Activated T-helper 1 cell treated with anti-CD3 and anti-CD28 coated beads, Interleukin-12 subunit alpha, Interleukin-12 subunit beta, Interleukin-2, Interleukin-4 antibody, amounts not matched to agents 30 ng/mL and 10 ng/mL and 1 ng/mL, durations not matched to agents 14 hours and 24 hours and 36 hours (primary cell): ENCODE measurements at regions not wholly inside any gene's neighbourhood (a gene's known extent, or its start where the extent isn't known, plus 50 kb on each side); places are given as distances from the start of the nearest gene placed in this dataset.

ENCODE experiments used
- DNase-seq: peaks from one replicate; pipeline ENCODE4 v3.0.0; 2021; ENCODE audit warnings: low spot score
- H3K27ac Mint-ChIP-seq: one replicate; pipeline ENCODE4 v1.8.0; 2021; ENCODE audit warnings: mild to moderate bottlenecking, mixed read lengths
- H3K27me3 Mint-ChIP-seq: one replicate; pipeline ENCODE4 v1.8.0; 2022; ENCODE audit warnings: mild to moderate bottlenecking, moderate library complexity, mixed read lengths; ENCODE audit not compliant: insufficient read depth
- H3K36me3 Mint-ChIP-seq: one replicate; pipeline ENCODE4 v1.8.0; 2021; ENCODE audit warnings: low read depth, mixed read lengths
- H3K4me1 Mint-ChIP-seq: one replicate; pipeline ENCODE4 v1.8.0; 2021; ENCODE audit warnings: low read depth, mixed read lengths
- H3K4me3 Mint-ChIP-seq: one replicate; pipeline ENCODE4 v1.8.0; 2021; ENCODE audit warnings: mild to moderate bottlenecking, moderate library complexity, mixed read lengths
- H3K9me3 Mint-ChIP-seq: one replicate; pipeline ENCODE4 v1.8.0; 2021; ENCODE audit warnings: mixed read lengths
- intact Hi-C: fragments of 100-400 bp; cut with micrococcal nuclease; formaldehyde crosslinking; loops from one replicate; pipeline ENCODE4 v1.15.1; 2024

- Mint-ChIP-seq H3K9me3 (peaks cover 10% of the 10 kb centered on the region), H3K27me3 (no peaks in the 10 kb centered on the region), H3K4me3 (no peak overlapping the region), H3K4me1 (no peaks in the 10 kb centered on the region), H3K36me3 (no peaks in the 10 kb centered on the region), H3K27ac (no peak overlapping the region)
- DNase-seq: no peak
- intact Hi-C loops: no loop called here
Measured at GRCh38 chr3:21357241-21357640, 393.8 kb downstream of the ZNF385D start.

- H3K36me3 Mint-ChIP-seq: no peaks in the 10 kb centered on the region
- intact Hi-C loops: no loop called here
- peaks cover 13% of the 10 kb centered on the region for H3K9me3 Mint-ChIP-seq
- no peaks in the 10 kb centered on the region for H3K27me3 Mint-ChIP-seq
- no peaks in the 10 kb centered on the region for H3K4me1 Mint-ChIP-seq
- DNase-seq: no peak
- no peak overlapping the region for H3K27ac Mint-ChIP-seq
- H3K4me3 Mint-ChIP-seq: no peak overlapping the region
Measured at GRCh38 chr3:21356402-21356801, 394.6 kb downstream of the ZNF385D start.

GRCh38 chr3:21345382-21345976, 405.5 kb downstream of the ZNF385D start:
- no peak overlapping the region for H3K4me3 Mint-ChIP-seq
- H3K4me1 Mint-ChIP-seq: no peaks in the 10 kb centered on the region
- H3K27ac Mint-ChIP-seq: no peak overlapping the region
- no peaks in the 10 kb centered on the region for H3K27me3 Mint-ChIP-seq
- H3K36me3 Mint-ChIP-seq: no peaks in the 10 kb centered on the region
- intact Hi-C loops: no loop called here
- no peak for DNase-seq
- H3K9me3 Mint-ChIP-seq: peaks cover 12% of the 10 kb centered on the region

GRCh38 chr3:21331857-21332256, 419.2 kb downstream of the ZNF385D start:
- Mint-ChIP-seq H3K9me3 (no peaks in the 10 kb centered on the region), H3K36me3 (no peaks in the 10 kb centered on the region), H3K4me3 (no peak overlapping the region), H3K27me3 (no peaks in the 10 kb centered on the region), H3K27ac (no peak overlapping the region), H3K4me1 (no peaks in the 10 kb centered on the region)
- DNase-seq: no peak
- intact Hi-C loops: no loop called here

- no peaks in the 10 kb centered on the region for H3K4me1 Mint-ChIP-seq
- H3K27me3 Mint-ChIP-seq: no peaks in the 10 kb centered on the region
- H3K9me3 Mint-ChIP-seq: no peaks in the 10 kb centered on the region
- no peak for DNase-seq
- H3K4me3 Mint-ChIP-seq: no peak overlapping the region
- H3K36me3 Mint-ChIP-seq: no peaks in the 10 kb centered on the region
- H3K27ac Mint-ChIP-seq: no peak overlapping the region
- intact Hi-C loops: no loop called here
Measured at GRCh38 chr3:21331321-21331720, 419.7 kb downstream of the ZNF385D start.

GRCh38 chr3:21330293-21330692, 420.7 kb downstream of the ZNF385D start:
- no peaks in the 10 kb centered on the region for H3K9me3 Mint-ChIP-seq
- intact Hi-C loops: no loop called here
- no peaks in the 10 kb centered on the region for H3K27me3 Mint-ChIP-seq
- H3K4me3 Mint-ChIP-seq: no peak overlapping the region
- H3K27ac Mint-ChIP-seq: no peak overlapping the region
- DNase-seq: no peak
- no peaks in the 10 kb centered on the region for H3K36me3 Mint-ChIP-seq
- H3K4me1 Mint-ChIP-seq: no peaks in the 10 kb centered on the region

- intact Hi-C loops: no loop called here
- DNase-seq: no peak
- no peak overlapping the region for H3K27ac Mint-ChIP-seq
- no peaks in the 10 kb centered on the region for H3K9me3 Mint-ChIP-seq
- no peak overlapping the region for H3K4me3 Mint-ChIP-seq
- H3K27me3 Mint-ChIP-seq: no peaks in the 10 kb centered on the region
- H3K36me3 Mint-ChIP-seq: no peaks in the 10 kb centered on the region
- no peaks in the 10 kb centered on the region for H3K4me1 Mint-ChIP-seq
Measured at GRCh38 chr3:21328711-21329390, 422.2 kb downstream of the ZNF385D start.

- H3K4me3 Mint-ChIP-seq: no peak overlapping the region
- no peaks in the 10 kb centered on the region for H3K4me1 Mint-ChIP-seq
- no peaks in the 10 kb centered on the region for H3K9me3 Mint-ChIP-seq
- DNase-seq: no peak
- H3K36me3 Mint-ChIP-seq: no peaks in the 10 kb centered on the region
- no peak overlapping the region for H3K27ac Mint-ChIP-seq
- intact Hi-C loops: no loop called here
- H3K27me3 Mint-ChIP-seq: no peaks in the 10 kb centered on the region
Measured at GRCh38 chr3:21326704-21327475, 424.1 kb downstream of the ZNF385D start.

- H3K4me1 Mint-ChIP-seq: no peaks in the 10 kb centered on the region
- no peak overlapping the region for H3K4me3 Mint-ChIP-seq
- no peak overlapping the region for H3K27ac Mint-ChIP-seq
- no peak for DNase-seq
- H3K27me3 Mint-ChIP-seq: no peaks in the 10 kb centered on the region
- intact Hi-C loops: no loop called here
- H3K9me3 Mint-ChIP-seq: no peaks in the 10 kb centered on the region
- no peaks in the 10 kb centered on the region for H3K36me3 Mint-ChIP-seq
Measured at GRCh38 chr3:21314688-21315087, 436.3 kb downstream of the ZNF385D start.

GRCh38 chr3:21310891-21311290, 440.1 kb downstream of the ZNF385D start:
- intact Hi-C loops: no loop called here
- Mint-ChIP-seq H3K4me3 (no peak overlapping the region), H3K27me3 (no peaks in the 10 kb centered on the region), H3K4me1 (no peaks in the 10 kb centered on the region), H3K9me3 (peaks cover 8% of the 10 kb centered on the region), H3K27ac (no peak overlapping the region), H3K36me3 (no peaks in the 10 kb centered on the region)
- no peak for DNase-seq

GRCh38 chr3:21310161-21310560, 440.8 kb downstream of the ZNF385D start:
- H3K36me3 Mint-ChIP-seq: no peaks in the 10 kb centered on the region
- intact Hi-C loops: no loop called here
- DNase-seq: no peak
- H3K27ac Mint-ChIP-seq: no peak overlapping the region
- no peaks in the 10 kb centered on the region for H3K27me3 Mint-ChIP-seq
- no peaks in the 10 kb centered on the region for H3K4me1 Mint-ChIP-seq
- peaks cover 8% of the 10 kb centered on the region for H3K9me3 Mint-ChIP-seq
- H3K4me3 Mint-ChIP-seq: no peak overlapping the region

- intact Hi-C loops: no loop called here
- Mint-ChIP-seq H3K4me1 (no peaks in the 10 kb centered on the region), H3K27ac (no peak overlapping the region), H3K27me3 (no peaks in the 10 kb centered on the region), H3K36me3 (no peaks in the 10 kb centered on the region), H3K9me3 (peaks cover 7% of the 10 kb centered on the region), H3K4me3 (no peak overlapping the region)
- DNase-seq: no peak
Measured at GRCh38 chr3:21297304-21297703, 453.7 kb downstream of the ZNF385D start.

- Mint-ChIP-seq H3K9me3 (peaks cover 9% of the 10 kb centered on the region), H3K4me3 (no peak overlapping the region), H3K27ac (no peak overlapping the region), H3K4me1 (no peaks in the 10 kb centered on the region), H3K27me3 (no peaks in the 10 kb centered on the region), H3K36me3 (no peaks in the 10 kb centered on the region)
- intact Hi-C loops: no loop called here
- no peak for DNase-seq
Measured at GRCh38 chr3:21294768-21295167, 456.2 kb downstream of the ZNF385D start.
